K562 (cell line): ENCODE measurements at regions not wholly inside any gene's neighbourhood (a gene's known extent, or its start where the extent isn't known, plus 50 kb on each side); places are given as distances from the start of the nearest gene placed in this dataset.

ENCODE experiments used
- ATAC-seq: fragments of 200-7000 bp; cut with Tn5 transposase; 3 replicates; pipeline ENCODE4 v1.9.1; 2020; ENCODE audit warnings: moderate library complexity
- BruUV-seq: library from RNA; stranded (reverse); fragments of 400-500 nt; replicated peaks from 2 replicates; lab custom pipeline; 2021; lab: Mats Ljungman, UMichigan
- CTCF ChIA-PET: fragments of 300-600 bp; formaldehyde crosslinking; extraction: SDS; loops from one replicate; lab custom pipeline; 2021; ENCODE audit warnings: low intra/inter-chr PET ratio; lab: Yijun Ruan, JAX
- POLR2A ChIA-PET: fragments of 300-600, 350-650 bp; sonication (Branson Sonifier 250); formaldehyde crosslinking; extraction: SDS; loops from one replicate; lab custom pipeline; 2021; ENCODE audit warnings: antibody characterized with exemption, inconsistent platforms; lab: Yijun Ruan, JAX
- DNase-seq, 4 experiments: peaks; one replicate each; pipeline versions ENCODE4 v3.0.0 to v3.0.0-alpha.2; 2011 to 2018; ENCODE audit warnings: low spot score in 3 of 4, mixed read lengths in 3 of 4; ENCODE audit errors: extremely low read depth in 1 of 4
- FAIRE-seq: peaks from 2 replicates; lab custom pipeline; 2011; peaks lifted over from hg19 to GRCh38; lab: Jason Lieb, UNC
- H2AFZ ChIP-seq: 2 replicates; pipeline ENCODE4 v1.6.0; 2011; ENCODE audit warnings: low read depth, low read length, control low read depth, inconsistent platforms
- H3K27ac ChIP-seq: fragments of 200-600 bp; 3 replicates; pipeline ENCODE4 v1.8.0; 2011; ENCODE audit warnings: low read depth, mild to moderate bottlenecking, control low read depth, inconsistent platforms, low read length, moderate library complexity, mixed read lengths; ENCODE audit errors: extremely low read depth
- H3K27me3 ChIP-seq, 2 experiments: fragments of 300-600 bp in 1 of 2; 2 replicates in 1 of 2; 3 replicates in 1 of 2; pipeline versions ENCODE4 v1.6.0 to v1.8.0; 2011; ENCODE audit warnings: inconsistent platforms in 2 of 2, low read length in 2 of 2, mild to moderate bottlenecking in 1 of 2, mixed read lengths in 1 of 2, moderate library complexity in 1 of 2; ENCODE audit not compliant: control insufficient read depth in 2 of 2, insufficient read depth in 2 of 2
- H3K36me3 ChIP-seq: fragments of 300-600 bp; 3 replicates; pipeline ENCODE4 v1.8.0; 2011; ENCODE audit warnings: mild to moderate bottlenecking, low read length, inconsistent platforms; ENCODE audit not compliant: control insufficient read depth, insufficient read depth
- H3K4me1 ChIP-seq, 2 experiments: fragments of 200-600 bp in 1 of 2; replicated peaks in 1 of 2; 2 replicates in 1 of 2; 3 replicates in 1 of 2; pipeline versions ENCODE4 v1.5.1 to v1.8.0; 2011; ENCODE audit warnings: inconsistent platforms in 2 of 2, low read length in 2 of 2, mild to moderate bottlenecking in 1 of 2, mixed read lengths in 1 of 2, moderate library complexity in 1 of 2; ENCODE audit not compliant: control insufficient read depth in 2 of 2, insufficient read depth in 2 of 2
- H3K4me2 ChIP-seq: 2 replicates; pipeline ENCODE4 v1.6.1; 2011; ENCODE audit warnings: low read length, control low read depth, inconsistent platforms, mixed read lengths; ENCODE audit not compliant: insufficient read depth
- H3K4me3 ChIP-seq: fragments of 200-600 bp; sonication (generic), shearing (Covaris generic); 2 replicates; pipeline ENCODE4 v1.5.1; 2016; ENCODE audit warnings: control low read depth, inconsistent platforms
- H3K79me2 ChIP-seq: fragments of 200-600 bp; 3 replicates; pipeline ENCODE4 v1.8.0; 2011; ENCODE audit warnings: low read length, inconsistent platforms; ENCODE audit not compliant: control insufficient read depth, insufficient read depth
- H3K9ac ChIP-seq, 2 experiments: 2 replicates each; pipeline versions ENCODE4 v1.6.0 to v1.6.1; 2011; ENCODE audit warnings: low read depth in 2 of 2, low read length in 2 of 2, control low read depth in 1 of 2, inconsistent platforms in 1 of 2, mild to moderate bottlenecking in 1 of 2, mixed read lengths in 1 of 2; ENCODE audit not compliant: insufficient read depth in 1 of 2
- H3K9me1 ChIP-seq: one replicate; pipeline ENCODE4 v1.6.0; 2011; ENCODE audit warnings: inconsistent platforms, mild to moderate bottlenecking, low read length, moderate library complexity; ENCODE audit not compliant: control insufficient read depth, insufficient read depth
- H3K9me3 ChIP-seq: replicated peaks from 2 replicates; pipeline ENCODE4 v1.5.1; 2011; ENCODE audit warnings: low read depth, low read length, inconsistent platforms; ENCODE audit not compliant: control insufficient read depth, insufficient read depth
- H4K20me1 ChIP-seq: replicated peaks from 2 replicates; pipeline ENCODE4 v1.6.1; 2011; ENCODE audit warnings: low read length, inconsistent platforms, mixed read lengths; ENCODE audit not compliant: control insufficient read depth, insufficient read depth
- NR2C1 ChIP-seq, 2 experiments: fragments of 450-650 bp; IDR thresholded peaks; 2 replicates each; pipeline ENCODE4 v1.6.1; 2017; ENCODE audit warnings: mild to moderate bottlenecking in 2 of 2, antibody characterized with exemption in 1 of 2, inconsistent platforms in 1 of 2, missing compliant biosample characterization in 1 of 2, missing genetic modification characterization in 1 of 2
- ZBTB40 ChIP-seq, 2 experiments: fragments of 450-650 bp in 1 of 2; sonication (generic) in 1 of 2; formaldehyde crosslinking in 1 of 2; IDR thresholded peaks; 2 replicates each; pipeline versions ENCODE4 v1.7.1 to v1.9.0; 2016 to 2022; ENCODE audit warnings: inconsistent platforms in 1 of 2, mild to moderate bottlenecking in 1 of 2, missing genetic modification reagents in 1 of 2
- WGBS: fragments of 100-300 bp; shearing (Covaris generic); methylation state at CpG from one replicate; pipeline ENCODE4 v1.1.6; 2016; ENCODE audit warnings: low coverage, mixed read lengths; ENCODE audit not compliant: insufficient coverage; ENCODE audit errors: missing lambda C conversion rate; 5-methylcytosine and 5-hydroxymethylcytosine counted together
- in situ Hi-C: fragments of 300-500 bp; cut with MboI; formaldehyde crosslinking; loops from 4 replicates; pipeline ENCODE4 v1.15.0; 2018; ENCODE audit warnings: inconsistent platforms, mixed read lengths
- intact Hi-C: fragments of 100-400 bp; cut with micrococcal nuclease; formaldehyde crosslinking; loops from 2 replicates; pipeline ENCODE4 v1.14.2; 2022

- FAIRE-seq (no peak), ATAC-seq (no peak), DNase-seq (no peak)
- no TSS peak for BruUV-seq
- Histone ChIP-seq H3K36me3 (no peaks in the 10 kb centered on the region), H3K4me3 (no peak overlapping the region), H3K79me2 (no peaks in the 10 kb centered on the region), H3K9ac (no peak overlapping the region), H3K27me3 (no peaks in the 10 kb centered on the region), H3K4me1 (no peaks in the 10 kb centered on the region), H3K27ac (no peak overlapping the region), H4K20me1 (no peaks in the 10 kb centered on the region), H3K9me1 (no peaks in the 10 kb centered on the region), H3K4me2 (no peak overlapping the region), H2AFZ (no peak overlapping the region), H3K9me3 (no peaks in the 10 kb centered on the region)
- in situ Hi-C loops (no loop called here), intact Hi-C loops (no loop called here)
- POLR2A ChIA-PET: no interaction called here
- 4% methylated on average over 3 of the region's 3 CpGs for WGBS
- CTCF ChIA-PET: no interaction called here
- TF ChIP-seq NR2C1 (IDR thresholded peaks at IDR 0.05) (no peak), NR2C1 (tag; IDR thresholded peaks at IDR 0.05) (no peak), ZBTB40 (IDR thresholded peaks at IDR 0.05) (peak; percentile 86), ZBTB40 (CRISPR knock-in tag; IDR thresholded peaks at IDR 0.05) (no peak)
These were observed 214.9 kb upstream of the DAB2 start for GRCh38 chr5:39639618-39640089.
